CD14-positive monocyte (primary cell): ENCODE measurements at regions not wholly inside any gene's neighbourhood (a gene's known extent, or its start where the extent isn't known, plus 50 kb on each side); places are given as distances from the start of the nearest gene placed in this dataset.
"Not testable (repeated sequence)": the region's sequence is repeated elsewhere in the genome, so short reads cannot be mapped to it uniquely, and the experiment has no call there.

Source experiments
- DNase-seq, 3 donors: peaks; one replicate each; pipeline ENCODE4 v3.0.0-alpha.2; 2011 to 2022
- H2AFZ ChIP-seq: 2 replicates; pipeline ENCODE4 v1.6.0; 2012; ENCODE audit warnings: mild to moderate bottlenecking, low read depth, low read length, inconsistent platforms; ENCODE audit not compliant: insufficient read depth, poor library complexity, severe bottlenecking
- H3K27ac ChIP-seq, 2 donors: 1 replicate in 1 of 2; 2 replicates in 1 of 2; pipeline ENCODE4 v1.5.1; 2012 to 2013; ENCODE audit warnings: low read length in 2 of 2, control low read depth in 1 of 2, inconsistent platforms in 1 of 2, low read depth in 1 of 2, mild to moderate bottlenecking in 1 of 2
- H3K27me3 ChIP-seq, 2 donors: one replicate each; pipeline versions ENCODE4 v1.6.0 to v1.6.1; 2011 to 2013; ENCODE audit warnings: low read length in 2 of 2; ENCODE audit not compliant: control insufficient read depth in 2 of 2, insufficient read depth in 2 of 2
- H3K36me3 ChIP-seq, 2 donors: replicated peaks in 1 of 2; 1 replicate in 1 of 2; 2 replicates in 1 of 2; pipeline versions ENCODE4 v1.5.1 to v1.6.1; 2012 to 2013; ENCODE audit warnings: low read length in 2 of 2, control low read depth in 1 of 2, inconsistent platforms in 1 of 2, mild to moderate bottlenecking in 1 of 2; ENCODE audit not compliant: insufficient read depth in 2 of 2, control insufficient read depth in 1 of 2
- H3K4me1 ChIP-seq, 2 donors: 1 replicate in 1 of 2; 2 replicates in 1 of 2; pipeline versions ENCODE4 v1.5.1 to v1.6.1; 2012 to 2013; ENCODE audit warnings: low read length in 2 of 2, control low read depth in 1 of 2, inconsistent platforms in 1 of 2, mild to moderate bottlenecking in 1 of 2, moderate library complexity in 1 of 2; ENCODE audit not compliant: insufficient read depth in 2 of 2, control insufficient read depth in 1 of 2
- H3K4me2 ChIP-seq: replicated peaks from 2 replicates; pipeline ENCODE3; 2012; ENCODE audit warnings: low read length, moderate library complexity, mild to moderate bottlenecking; ENCODE audit not compliant: poor library complexity, severe bottlenecking; ENCODE audit errors: extremely low read depth
- H3K4me3 ChIP-seq, 3 experiments: fragments of 200-600 bp in 1 of 3; sonication (generic) in 1 of 3; replicated peaks in 1 of 3; 1 replicate in 2 of 3; 2 replicates in 1 of 3; pipeline ENCODE4 v1.5.1; 2011 to 2013; ENCODE audit warnings: low read length in 3 of 3, mild to moderate bottlenecking in 3 of 3, control low read depth in 2 of 3, low read depth in 2 of 3, inconsistent platforms in 1 of 3, moderate library complexity in 1 of 3
- H3K79me2 ChIP-seq: 2 replicates; pipeline ENCODE4 v1.6.0; 2012; ENCODE audit warnings: mild to moderate bottlenecking, control low read depth, inconsistent platforms, low read length, moderate library complexity; ENCODE audit not compliant: insufficient read depth
- H3K9ac ChIP-seq: 2 replicates; pipeline ENCODE4 v1.6.0; 2017; ENCODE audit warnings: low read length, mild to moderate bottlenecking; ENCODE audit not compliant: insufficient read depth, poor library complexity, severe bottlenecking
- H3K9me3 ChIP-seq, 2 donors: replicated peaks in 1 of 2; 1 replicate in 1 of 2; 2 replicates in 1 of 2; pipeline versions ENCODE4 v1.5.1 to v1.6.1; 2012 to 2013; ENCODE audit warnings: low read length in 2 of 2, control low read depth in 1 of 2; ENCODE audit not compliant: control insufficient read depth in 1 of 2, insufficient read depth in 1 of 2
- H4K20me1 ChIP-seq: 2 replicates; pipeline ENCODE4 v1.6.0; 2012; ENCODE audit warnings: mild to moderate bottlenecking, low read length, control low read depth, moderate library complexity; ENCODE audit not compliant: insufficient read depth
- H3K27ac Mint-ChIP-seq, 7 donors: one replicate each; pipeline ENCODE4 v1.8.0; 2020; ENCODE audit warnings: mild to moderate bottlenecking in 7 of 7, mixed read lengths in 7 of 7, moderate library complexity in 6 of 7, inconsistent platforms in 2 of 7
- H3K27me3 Mint-ChIP-seq, 3 donors: one replicate each; pipeline ENCODE4 v1.8.0; 2021 to 2022; ENCODE audit warnings: low read depth in 3 of 3, mild to moderate bottlenecking in 3 of 3, mixed read lengths in 3 of 3, moderate library complexity in 3 of 3, inconsistent platforms in 1 of 3
- H3K36me3 Mint-ChIP-seq, 2 donors: one replicate each; pipeline ENCODE4 v1.8.0; 2020; ENCODE audit warnings: mixed read lengths in 2 of 2, inconsistent platforms in 1 of 2, mild to moderate bottlenecking in 1 of 2
- H3K4me1 Mint-ChIP-seq: one replicate; pipeline ENCODE4 v1.8.0; 2020; ENCODE audit warnings: mild to moderate bottlenecking, mixed read lengths
- H3K4me3 Mint-ChIP-seq, 2 donors: one replicate each; pipeline ENCODE4 v1.8.0; 2020; ENCODE audit warnings: mild to moderate bottlenecking in 2 of 2, mixed read lengths in 2 of 2, moderate library complexity in 1 of 2
- H3K9me3 Mint-ChIP-seq, 7 donors: one replicate each; pipeline ENCODE4 v1.8.0; 2020 to 2022; ENCODE audit warnings: mixed read lengths in 7 of 7, mild to moderate bottlenecking in 6 of 7, moderate library complexity in 6 of 7, inconsistent platforms in 2 of 7
- WGBS: methylation state at CpG from one replicate; pipeline ENCODE4 v1.1.5; 2013; ENCODE audit warnings: missing lambda C conversion rate; ENCODE audit not compliant: insufficient coverage; 5-methylcytosine and 5-hydroxymethylcytosine counted together
- intact Hi-C, 2 donors: fragments of 100-400 bp; cut with micrococcal nuclease; formaldehyde crosslinking; loops; one replicate each; pipeline versions ENCODE4 v1.15.0 to v1.15.1; 2023
- TF ChIP-seq, protein P1 (sequence below): fragments of 200-600 bp; IDR thresholded peaks from one replicate; pipeline ENCODE4 v1.8.0; 2022; ENCODE audit warnings: antibody characterized with exemption, mild to moderate bottlenecking

GRCh38 chr16:33009468-33009867, 184.6 kb upstream of the TP53TG3C start:
- H3K4me1 Mint-ChIP-seq, DNase-seq, H3K27ac Mint-ChIP-seq, H3K4me3 ChIP-seq, H3K4me3 Mint-ChIP-seq, H3K27ac ChIP-seq, H3K36me3 Mint-ChIP-seq, H3K27me3 ChIP-seq, H3K4me2 ChIP-seq, H3K9ac ChIP-seq, H3K27me3 Mint-ChIP-seq, H3K36me3 ChIP-seq, H4K20me1 ChIP-seq, intact Hi-C loops, H3K79me2 ChIP-seq, H2AFZ ChIP-seq, H3K9me3 ChIP-seq, H3K9me3 Mint-ChIP-seq, H3K4me1 ChIP-seq: not testable (repeated sequence)
- TF ChIP-seq, protein P1, sequence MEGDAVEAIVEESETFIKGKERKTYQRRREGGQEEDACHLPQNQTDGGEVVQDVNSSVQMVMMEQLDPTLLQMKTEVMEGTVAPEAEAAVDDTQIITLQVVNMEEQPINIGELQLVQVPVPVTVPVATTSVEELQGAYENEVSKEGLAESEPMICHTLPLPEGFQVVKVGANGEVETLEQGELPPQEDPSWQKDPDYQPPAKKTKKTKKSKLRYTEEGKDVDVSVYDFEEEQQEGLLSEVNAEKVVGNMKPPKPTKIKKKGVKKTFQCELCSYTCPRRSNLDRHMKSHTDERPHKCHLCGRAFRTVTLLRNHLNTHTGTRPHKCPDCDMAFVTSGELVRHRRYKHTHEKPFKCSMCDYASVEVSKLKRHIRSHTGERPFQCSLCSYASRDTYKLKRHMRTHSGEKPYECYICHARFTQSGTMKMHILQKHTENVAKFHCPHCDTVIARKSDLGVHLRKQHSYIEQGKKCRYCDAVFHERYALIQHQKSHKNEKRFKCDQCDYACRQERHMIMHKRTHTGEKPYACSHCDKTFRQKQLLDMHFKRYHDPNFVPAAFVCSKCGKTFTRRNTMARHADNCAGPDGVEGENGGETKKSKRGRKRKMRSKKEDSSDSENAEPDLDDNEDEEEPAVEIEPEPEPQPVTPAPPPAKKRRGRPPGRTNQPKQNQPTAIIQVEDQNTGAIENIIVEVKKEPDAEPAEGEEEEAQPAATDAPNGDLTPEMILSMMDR = peak; percentile 28
- no CpG with 5 or more reads among the region's 10 CpGs for WGBS

DNA sequence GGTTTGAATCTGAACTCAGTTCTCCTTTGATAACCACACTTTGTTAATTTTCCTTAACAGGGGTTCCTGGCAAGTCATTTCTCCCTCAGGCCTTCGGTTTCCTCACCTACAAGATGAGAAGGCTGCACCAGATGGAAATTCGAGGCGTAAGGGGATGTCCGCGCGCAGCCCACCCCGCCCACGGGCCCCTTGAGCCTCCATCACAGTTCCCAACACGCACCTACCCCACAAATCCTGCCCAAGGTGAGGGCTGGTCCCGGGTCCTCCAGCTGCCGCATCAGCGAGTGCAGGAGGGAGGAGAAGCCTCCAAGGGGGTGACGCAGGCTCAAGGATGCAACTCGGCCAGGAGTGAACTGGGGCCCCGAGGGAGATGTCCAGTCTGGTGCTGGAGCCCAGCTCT, 166.9 kb upstream of the TP53TG3C start:
- Mint-ChIP-seq H3K9me3 (peaks cover 6 to 18% (median 10%) of the 10 kb centered on the region in 7 donors), H3K27me3 (peaks cover 0 to 18% (median 17%) of the 10 kb centered on the region in 3 donors)
- H3K27ac ChIP-seq, intact Hi-C loops, H3K4me1 Mint-ChIP-seq, H3K27me3 ChIP-seq, H3K4me2 ChIP-seq, H3K4me3 ChIP-seq, H3K9ac ChIP-seq, H4K20me1 ChIP-seq, H3K9me3 ChIP-seq, H3K4me1 ChIP-seq, H3K36me3 ChIP-seq, H3K36me3 Mint-ChIP-seq, H2AFZ ChIP-seq, H3K4me3 Mint-ChIP-seq, H3K27ac Mint-ChIP-seq, DNase-seq, H3K79me2 ChIP-seq: not testable (repeated sequence)
- 80% methylated on average over 4 of the region's 15 CpGs for WGBS

GRCh38 chr16:33027941-33028340, 166.1 kb upstream of the TP53TG3C start:
- H3K4me3 Mint-ChIP-seq, intact Hi-C loops, H3K27ac ChIP-seq, H3K9me3 ChIP-seq, H2AFZ ChIP-seq, H3K4me3 ChIP-seq, H3K9ac ChIP-seq, H3K27ac Mint-ChIP-seq, H3K79me2 ChIP-seq, H3K4me2 ChIP-seq, H3K36me3 ChIP-seq, H4K20me1 ChIP-seq, H3K36me3 Mint-ChIP-seq, DNase-seq, H3K27me3 ChIP-seq, H3K4me1 Mint-ChIP-seq, H3K4me1 ChIP-seq: not testable (repeated sequence)
- H3K9me3 Mint-ChIP-seq = peaks cover 6 to 18% (median 10%) of the 10 kb centered on the region in 7 donors
- H3K27me3 Mint-ChIP-seq = peaks cover 0 to 18% (median 17%) of the 10 kb centered on the region in 3 donors
- 41% methylated on average over 18 of the region's 49 CpGs for WGBS

DNA sequence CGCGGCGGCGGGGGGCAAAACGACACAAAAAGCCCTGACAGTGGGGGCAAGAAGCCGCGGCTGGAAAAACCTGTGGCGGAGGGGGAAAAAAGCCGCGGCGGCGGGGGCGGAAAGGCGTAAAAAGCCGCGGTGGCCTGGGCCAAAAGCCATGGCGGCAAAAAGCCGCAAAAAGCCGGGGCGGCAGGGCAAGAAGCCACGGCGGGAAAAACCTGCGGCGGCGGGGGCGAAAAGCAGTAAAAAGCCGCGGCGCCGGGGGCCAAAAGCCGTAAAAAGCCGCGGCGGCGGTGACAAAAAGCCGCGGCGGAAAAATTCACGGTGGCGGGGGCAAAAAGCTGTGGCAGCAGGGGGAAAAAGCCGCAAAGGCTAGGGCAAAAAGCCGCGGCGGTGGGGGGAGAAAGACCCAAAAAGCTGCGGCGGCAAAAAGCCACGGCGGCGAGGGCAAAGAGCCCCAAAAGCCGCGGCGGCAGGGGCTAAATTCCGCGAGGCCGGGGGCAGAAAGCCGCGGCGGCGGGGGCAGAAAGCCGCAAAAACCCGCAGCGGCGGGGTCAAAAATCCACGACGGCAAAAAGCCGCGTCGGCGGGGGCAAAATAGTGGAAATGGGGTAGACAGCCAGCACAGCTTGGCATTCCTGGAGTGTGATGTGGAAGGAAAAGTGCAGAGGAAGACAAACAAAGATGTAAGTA, 165.2 kb upstream of the TP53TG3C start:
- H4K20me1 ChIP-seq, H3K9me3 ChIP-seq, H3K4me2 ChIP-seq, H3K4me1 Mint-ChIP-seq, H3K79me2 ChIP-seq, H3K27ac ChIP-seq, intact Hi-C loops, H3K27ac Mint-ChIP-seq, H3K27me3 ChIP-seq, H3K36me3 Mint-ChIP-seq, H3K36me3 ChIP-seq, H3K4me1 ChIP-seq, H3K4me3 ChIP-seq, DNase-seq, H2AFZ ChIP-seq, H3K9ac ChIP-seq: not testable (repeated sequence)
- Mint-ChIP-seq H3K27me3 (peaks cover 0 to 18% (median 17%) of the 10 kb centered on the region in 3 donors), H3K4me3 (peak overlapping the region in 1 of 2 donors; percentile 26), H3K9me3 (peaks cover 6 to 18% (median 10%) of the 10 kb centered on the region in 7 donors)
- WGBS = 40% methylated on average over 39 of the region's 69 CpGs
